ENCODE measurements at regions not wholly inside any gene's neighbourhood (a gene's known extent, or its start where the extent isn't known, plus 50 kb on each side); places are given as distances from the start of the nearest gene placed in this dataset.
A peak's percentile ranks its signal among the peaks of the same experiment; 100 is the strongest.

DNA sequence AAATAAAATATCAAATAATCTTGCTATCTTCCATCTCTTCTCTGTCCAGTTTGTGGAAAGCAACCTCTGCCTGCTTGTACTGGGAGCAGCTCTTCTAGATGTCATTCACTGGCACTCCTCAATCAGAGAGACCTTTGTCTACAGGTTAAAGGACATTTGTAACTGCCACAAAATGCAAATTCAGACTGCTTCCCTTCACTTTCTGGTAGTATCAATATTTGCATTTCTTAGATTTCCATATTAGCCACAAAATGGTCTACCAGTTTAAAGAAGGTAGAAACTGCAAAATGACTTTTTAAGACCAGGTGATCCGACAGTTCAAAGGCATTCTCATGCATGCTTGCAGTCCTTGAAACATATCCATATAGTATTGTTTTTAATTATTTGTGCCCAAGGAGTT is 51.7 kb upstream of the RCN1 start:
- DNase-seq, result no peak

DNA sequence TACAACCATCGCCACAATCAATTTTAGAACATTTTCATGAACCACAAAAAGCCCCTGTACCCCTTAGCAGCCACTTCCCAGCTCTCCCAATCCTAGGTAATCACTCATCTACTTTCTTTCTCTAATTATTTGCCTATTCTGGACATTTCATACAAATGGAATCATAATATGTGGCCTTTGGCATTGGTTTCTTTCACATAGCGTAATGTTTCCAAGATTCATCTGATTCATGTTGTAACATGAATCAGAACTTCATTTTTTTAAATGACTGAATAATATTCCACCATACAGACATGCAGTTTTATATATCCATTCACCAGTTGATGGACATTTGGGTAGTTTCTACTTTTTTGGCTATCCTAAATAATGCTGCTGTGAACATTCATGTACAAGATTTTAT is 56.2 kb upstream of the RCN1 start:
- no peak for DNase-seq

DNA sequence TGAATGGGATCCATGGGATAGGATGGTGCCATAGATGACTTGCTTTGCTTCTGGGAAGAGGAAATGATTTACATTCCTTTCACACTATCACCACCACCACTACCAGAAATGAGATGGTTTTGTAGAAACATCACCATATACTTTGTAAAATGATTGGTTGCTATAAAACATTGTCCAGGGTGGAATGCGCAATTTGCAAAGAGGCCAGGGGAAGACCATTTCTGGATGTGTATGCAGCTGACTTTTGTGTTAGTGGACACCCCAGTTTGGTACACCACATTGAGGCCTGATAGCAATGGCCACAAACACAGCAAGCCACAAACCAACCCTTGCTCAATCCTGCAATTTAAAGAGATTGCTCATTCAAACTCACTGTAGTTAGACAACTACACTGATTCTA is 56.7 kb upstream of the RCN1 start:
- no peak for DNase-seq

DNA sequence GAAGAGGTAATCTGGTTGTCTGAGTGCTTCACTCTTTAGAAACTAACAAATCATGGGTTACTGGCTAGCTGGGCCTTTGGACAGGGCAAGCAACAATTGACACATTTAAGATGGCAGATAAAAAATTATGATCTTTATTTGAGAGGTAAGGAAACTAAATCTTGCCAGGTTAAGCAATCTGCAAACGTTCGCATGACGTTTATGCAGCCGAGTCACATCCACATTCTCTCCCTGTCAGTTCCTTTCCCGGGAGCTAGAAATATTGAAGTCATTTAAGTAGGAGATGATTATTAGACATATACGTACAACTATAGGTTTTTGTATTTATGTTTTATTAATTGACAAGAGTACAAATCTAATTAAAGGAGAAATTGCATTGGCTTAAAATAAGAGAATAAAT is 57.4 kb upstream of the RCN1 start:
- DNase-seq, result no peak

DNA sequence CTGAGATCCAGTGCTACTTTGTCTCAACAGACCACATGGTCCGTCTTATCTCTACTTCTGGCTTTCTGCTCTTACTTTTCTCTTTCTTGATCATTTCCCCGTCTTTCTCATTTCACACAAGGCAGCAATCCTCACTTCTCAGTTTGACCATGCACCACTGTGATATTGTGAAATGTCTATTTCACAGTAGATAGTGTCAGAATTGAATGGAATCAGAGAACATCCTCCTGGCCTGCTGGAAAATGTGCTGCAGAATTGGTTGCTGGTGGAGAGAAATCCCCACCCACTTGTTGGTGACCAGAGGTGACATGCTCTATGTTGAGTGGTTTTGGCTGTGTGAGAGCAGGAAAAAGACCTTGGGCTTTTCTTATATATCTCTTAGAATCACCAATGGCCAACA is 57.8 kb upstream of the RCN1 start:
- no peak for DNase-seq

DNA sequence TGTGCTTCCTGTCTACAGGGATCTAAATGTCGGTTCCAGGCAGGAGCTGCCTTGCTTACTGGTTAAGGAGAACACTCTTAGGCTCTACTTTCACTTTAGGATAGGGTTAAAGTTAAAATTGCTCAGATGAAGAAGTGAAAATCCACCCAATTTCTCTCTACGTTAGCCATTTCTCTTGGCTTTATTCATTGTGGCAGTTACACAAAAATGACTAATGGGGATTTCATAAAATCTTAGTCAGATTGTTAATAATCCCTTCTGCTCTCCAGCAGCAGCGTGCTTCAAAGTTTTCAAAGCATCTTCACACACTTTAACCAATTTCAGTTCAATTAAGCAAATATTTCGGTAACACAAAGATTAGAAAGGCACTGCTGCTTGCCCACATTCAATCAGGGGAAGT is 58.4 kb upstream of the RCN1 start:
- DNase-seq, result no peak

DNA sequence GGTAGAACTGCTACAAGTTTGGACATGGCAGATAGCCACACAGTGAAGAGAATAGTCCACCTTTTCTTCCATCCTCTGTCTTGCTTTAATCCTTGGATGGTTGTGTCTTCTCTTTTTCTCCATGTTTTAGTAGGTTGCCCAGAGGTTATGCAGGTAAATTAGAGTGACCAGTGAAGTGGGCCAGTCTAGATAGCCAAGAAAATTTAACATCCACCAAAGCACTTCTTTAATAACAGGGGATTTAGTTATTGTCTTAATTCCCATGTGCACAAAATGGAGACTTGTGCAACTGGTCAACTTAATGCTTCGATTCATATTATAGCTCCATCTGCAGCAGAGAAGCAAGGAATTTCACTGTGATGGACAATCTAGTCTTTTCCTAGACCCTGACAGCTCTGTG is 58.8 kb upstream of the RCN1 start:
- DNase-seq, result no peak

DNA sequence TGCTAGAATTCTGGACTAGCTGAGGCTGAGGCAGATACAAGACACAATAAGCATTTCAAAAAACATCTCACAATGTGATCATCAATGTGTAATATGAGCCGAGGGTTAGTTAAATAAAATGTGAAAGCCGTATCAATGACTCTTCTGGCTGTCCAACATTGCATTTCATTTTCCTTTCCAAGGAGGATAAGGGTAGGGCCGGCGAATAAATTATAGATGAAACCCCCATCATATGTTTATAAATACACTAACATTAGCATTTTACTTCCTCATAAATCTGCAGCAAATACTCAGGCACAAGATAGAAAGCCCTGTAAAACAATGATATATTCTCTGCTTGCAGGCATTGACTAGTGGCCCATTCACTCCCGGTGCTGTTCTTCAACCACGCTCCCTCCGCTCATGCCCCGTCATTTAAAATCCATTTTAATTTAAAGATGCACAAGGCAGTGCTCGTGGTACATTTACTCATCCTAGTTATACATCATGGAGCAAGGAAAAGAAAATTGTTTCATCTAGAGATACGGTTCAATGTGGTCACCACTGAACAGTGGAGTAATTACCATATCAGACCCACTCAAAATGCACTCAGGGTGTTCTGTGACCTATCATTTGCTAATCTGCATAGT is 59.9 kb upstream of the RCN1 start:
- no peak for DNase-seq

DNA sequence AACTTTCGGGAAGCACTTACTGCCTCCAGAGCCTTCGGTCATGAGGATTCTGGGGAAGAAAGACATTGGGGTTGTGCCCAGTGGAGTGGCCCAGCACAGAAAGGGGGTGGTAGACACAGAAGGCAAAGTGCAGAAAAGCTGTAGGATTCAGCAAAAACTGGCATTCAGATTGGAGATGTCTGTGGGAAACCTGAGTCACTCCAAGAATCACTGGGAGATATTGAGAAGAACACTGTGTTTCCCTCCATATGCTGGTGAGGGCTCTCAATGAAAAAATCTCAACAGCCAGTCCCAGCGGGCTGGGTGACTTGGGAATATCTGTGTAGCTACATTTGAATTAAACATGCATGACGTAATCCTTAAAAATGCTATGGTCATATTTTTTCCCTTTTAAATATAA is 61.2 kb upstream of the RCN1 start:
- DNase-seq, result no peak

DNA sequence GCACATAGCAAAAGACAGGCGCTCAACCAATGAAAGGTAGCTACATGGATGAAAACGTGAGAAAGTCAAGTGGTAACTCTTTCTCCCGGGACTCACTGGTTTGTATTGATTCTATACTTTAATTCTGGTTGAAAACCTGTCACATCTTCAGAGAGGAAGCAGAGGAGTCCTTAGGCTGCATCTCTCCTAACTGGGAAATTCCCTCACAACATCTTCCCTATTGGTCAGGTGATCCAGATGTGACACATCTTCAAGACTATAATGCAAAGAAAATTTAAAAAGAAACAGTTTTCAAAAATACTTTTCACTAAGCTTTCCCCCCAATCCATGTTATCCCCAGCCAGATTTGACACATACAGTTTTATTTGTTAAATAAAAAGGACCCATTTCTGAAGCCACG is 62.7 kb upstream of the RCN1 start:
- DNase-seq, result no peak

DNA sequence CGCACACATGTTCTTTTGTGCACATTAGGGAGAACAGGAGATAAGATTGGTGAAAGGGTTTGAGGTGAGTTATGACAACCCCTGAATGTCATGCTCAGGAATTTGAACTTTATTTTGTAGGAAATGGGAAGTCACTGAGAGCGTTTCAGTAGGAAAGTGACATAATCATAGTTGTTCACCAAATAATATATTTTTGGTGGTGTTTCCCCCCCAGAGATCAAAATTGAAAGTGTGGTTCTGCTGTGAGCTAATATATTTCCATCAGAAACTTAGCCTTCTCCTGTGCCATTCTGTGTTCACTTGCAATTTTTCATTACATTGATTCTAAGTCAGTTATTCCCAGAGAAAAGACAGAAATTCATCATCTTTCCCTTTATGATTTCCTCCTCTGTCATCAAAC is 64.1 kb upstream of the RCN1 start:
- no peak for DNase-seq

DNA sequence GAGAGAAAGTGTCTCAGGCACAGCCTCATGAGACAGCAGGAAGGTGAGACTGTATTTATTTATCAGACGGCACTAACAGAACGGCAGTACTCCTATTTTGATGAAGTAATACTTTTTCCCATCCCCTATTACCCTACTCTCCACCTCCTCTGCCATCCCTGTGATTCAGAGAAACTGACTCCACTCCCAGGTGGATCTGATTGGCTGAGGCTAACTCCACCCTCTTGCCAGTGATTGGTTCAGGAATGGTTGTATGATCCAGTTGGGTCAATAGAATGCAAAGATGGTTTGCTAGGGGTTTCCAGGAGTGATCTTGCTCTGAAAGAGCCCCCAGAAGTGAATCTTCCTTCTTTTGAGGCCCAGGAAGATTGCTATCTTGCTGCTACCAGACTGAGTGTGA is 65.9 kb upstream of the RCN1 start:
- no peak for DNase-seq

DNA sequence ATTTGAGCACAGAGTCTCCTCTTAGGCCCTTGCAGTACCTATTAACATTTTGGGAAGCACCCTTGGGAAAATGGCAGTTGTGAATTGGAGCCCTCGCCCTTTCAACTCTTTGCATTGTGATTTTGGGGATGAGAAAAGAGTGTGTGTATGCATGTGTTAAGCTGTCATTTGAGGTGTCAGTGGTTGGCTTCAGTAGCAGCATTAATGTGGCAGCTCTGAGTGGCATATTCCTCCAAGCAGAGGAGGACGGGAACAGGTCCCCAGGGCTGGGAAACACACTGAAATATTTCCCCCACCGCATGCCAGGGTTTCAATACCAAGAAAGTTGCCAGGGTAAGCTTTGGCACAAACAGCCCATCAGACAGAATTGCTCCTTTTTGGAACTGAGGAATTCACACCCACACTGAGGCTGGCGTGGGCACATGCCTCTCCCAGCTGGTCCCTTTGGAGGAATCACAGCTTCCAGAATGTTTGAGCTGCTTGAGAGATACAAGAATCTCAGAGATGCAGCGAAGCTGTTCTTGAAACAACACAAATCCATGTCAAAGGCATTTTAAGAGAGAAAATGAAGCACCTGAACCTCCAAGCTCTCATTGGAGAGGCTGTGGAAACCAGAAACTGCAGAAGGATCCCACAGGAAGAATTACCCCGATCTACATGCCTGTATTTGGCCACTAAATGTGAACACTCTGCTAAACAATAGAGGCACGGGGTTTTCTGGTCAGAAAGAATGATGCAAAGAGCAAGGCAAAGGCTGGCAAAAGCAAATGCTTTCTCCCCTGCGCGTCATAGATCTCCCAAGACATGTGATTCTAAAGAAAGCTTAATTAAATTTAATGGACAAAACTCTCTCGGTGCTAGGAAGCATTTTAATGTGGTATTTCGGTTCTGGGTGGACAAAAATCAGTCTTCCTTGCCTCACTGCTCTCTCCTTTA is 67.2 kb upstream of the RCN1 start:
- no peak for DNase-seq

DNA sequence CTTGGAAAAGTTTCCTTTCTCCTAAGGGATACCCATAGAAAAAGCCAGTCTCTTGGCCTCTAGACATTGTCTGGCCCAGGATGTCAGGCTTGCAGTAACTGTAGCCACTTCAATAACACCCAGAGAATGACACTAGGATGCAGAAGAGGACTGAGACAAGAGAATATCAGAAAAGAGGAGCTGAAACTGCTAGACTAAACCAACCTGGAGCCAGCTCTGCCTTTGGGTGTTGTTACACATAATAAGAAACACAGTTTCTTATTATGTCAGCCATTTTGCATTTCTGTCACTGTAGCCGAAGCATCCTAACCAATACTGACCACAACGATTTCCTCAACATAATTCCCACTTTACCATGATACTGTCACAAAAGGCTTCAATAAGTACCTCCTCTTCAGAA is 72.2 kb upstream of the RCN1 start:
- DNase-seq, result no peak

DNA sequence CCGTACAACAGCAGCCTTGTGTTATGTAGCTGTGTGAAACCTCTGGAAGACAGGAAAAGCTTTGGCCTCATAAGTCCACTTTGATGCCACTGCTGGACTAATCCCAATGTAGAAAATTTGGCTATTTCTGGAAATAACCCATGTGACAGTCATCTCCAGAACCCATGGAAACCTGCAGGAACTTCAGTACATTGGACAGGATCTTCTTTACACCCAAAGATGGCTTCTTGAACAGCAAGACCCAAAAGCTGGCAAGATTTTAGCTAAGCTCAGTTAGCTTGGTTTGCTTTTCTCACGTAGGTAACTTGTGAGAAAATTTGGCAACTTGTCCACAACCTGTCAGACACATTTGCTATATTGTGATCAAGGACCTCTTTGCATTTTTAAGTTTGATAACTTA is 74.8 kb upstream of the RCN1 start:
- DNase-seq, result no peak

DNA sequence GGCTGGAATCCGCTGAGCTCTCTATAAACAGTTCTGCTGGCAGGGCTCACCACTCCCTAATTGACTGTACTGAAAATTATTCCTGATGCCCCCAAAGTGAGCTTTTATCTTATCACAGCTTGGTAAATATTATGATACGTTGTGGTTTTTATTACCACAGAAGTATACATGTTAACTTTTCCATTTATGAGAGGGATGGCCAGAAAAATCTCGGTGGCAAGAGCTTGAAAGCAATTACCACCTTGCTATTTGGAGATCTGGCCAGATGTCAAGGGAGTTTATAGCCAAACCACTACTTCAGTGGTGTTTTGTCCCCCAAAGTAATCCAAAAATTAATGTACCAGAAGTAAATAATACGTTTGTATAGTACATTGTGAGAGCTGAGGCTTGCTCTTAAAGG is 75.4 kb upstream of the RCN1 start:
- DNase-seq, result no peak

DNA sequence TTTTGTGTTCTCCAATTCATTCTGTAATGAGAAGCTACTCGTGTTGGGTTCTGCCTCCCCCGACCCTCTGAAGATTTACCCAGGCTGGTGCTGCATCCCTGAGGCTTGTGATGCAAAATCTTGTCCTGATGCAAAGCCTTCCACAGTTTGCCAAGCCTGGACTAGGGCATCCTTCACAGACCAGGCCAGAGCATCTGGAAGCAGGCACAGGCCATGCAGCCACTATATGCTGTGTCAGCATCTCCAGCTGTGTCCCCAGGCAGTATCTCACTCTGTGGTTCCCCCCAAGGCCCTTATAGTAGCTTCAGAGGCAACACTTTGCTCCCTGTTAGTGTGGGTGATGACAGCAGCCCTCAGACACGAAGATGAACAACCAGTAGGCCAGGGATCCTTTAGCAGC is 77.3 kb upstream of the RCN1 start:
- no peak for DNase-seq

DNA sequence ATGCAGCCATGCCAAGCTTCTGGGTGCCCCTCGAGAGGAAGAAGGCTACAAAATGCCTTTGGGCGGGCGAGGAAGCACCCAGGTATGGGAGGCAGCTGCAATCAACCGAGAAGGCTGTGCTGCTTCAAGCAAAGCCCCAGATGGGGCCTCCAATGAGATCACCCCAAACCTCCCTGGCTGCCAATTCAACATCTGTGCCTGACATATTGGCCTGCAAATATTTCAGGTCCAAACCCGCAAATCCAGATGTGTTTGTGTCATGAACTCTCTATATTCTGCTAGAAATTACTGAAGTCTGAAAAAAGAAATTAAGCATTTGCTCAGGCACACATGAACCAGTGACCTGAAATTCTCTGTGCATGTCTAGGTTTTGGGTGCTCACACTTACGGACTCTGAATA is 78.8 kb upstream of the RCN1 start:
- DNase-seq, result peak; percentile 57

DNA sequence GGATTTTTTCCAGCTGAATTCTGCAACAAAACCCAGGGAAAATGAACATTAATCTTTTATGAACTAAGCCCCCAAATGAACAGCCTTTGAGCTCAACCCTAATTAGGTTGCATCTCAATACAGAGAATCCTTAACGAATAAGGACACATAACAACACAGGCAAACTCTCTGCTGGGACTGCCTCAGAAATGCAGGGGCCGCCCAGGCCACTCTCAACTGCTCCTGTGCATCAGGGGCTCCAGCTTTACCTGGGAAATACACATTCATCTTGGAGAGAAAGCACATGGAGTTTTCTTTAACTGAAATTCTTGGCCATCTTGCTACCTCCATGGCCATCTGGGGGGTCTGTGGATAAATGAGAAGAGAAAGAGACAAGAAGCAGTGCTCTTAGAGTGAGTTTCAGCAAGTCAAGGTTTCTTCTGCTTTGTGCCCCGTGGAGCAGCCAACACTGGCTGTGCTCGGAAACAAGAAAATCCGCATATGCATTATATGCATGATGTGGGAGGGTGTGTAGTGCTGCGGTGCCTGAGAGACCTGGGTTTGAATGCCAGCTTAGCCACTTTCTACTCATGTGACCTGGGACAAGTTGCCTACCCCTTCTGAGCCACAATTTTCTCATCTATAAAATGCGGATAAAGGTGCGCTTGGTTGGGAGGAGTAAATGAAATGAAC is 81.9 kb upstream of the RCN1 start:
- no peak for DNase-seq

DNA sequence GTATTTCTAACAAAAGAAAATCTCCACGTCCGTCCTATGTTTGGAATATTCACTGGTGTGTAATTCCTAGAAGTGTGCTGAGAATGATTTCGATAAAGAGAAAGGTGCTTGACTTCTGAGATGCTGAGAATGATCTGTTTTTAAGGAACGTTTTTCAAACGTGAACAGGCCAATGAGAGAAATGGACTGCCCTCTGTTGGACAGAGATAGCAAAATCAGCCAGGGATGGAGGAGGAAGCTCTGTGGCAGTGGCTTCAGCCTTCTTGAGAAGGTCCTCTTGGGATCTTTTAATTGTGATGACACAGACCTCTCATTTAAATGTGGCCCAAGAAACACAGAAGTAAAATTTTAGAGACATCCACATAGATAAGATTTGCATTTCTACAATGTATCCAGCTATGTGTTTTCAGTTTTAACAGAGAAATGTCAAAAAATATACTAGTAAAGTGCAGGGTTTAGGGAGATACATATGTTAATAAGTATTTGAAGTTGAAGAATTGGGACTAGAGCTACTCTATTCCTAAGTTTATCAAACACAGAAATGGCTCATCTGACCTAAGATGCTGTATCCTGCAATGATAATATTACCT is 84.0 kb upstream of the RCN1 start:
- no peak for DNase-seq

DNA sequence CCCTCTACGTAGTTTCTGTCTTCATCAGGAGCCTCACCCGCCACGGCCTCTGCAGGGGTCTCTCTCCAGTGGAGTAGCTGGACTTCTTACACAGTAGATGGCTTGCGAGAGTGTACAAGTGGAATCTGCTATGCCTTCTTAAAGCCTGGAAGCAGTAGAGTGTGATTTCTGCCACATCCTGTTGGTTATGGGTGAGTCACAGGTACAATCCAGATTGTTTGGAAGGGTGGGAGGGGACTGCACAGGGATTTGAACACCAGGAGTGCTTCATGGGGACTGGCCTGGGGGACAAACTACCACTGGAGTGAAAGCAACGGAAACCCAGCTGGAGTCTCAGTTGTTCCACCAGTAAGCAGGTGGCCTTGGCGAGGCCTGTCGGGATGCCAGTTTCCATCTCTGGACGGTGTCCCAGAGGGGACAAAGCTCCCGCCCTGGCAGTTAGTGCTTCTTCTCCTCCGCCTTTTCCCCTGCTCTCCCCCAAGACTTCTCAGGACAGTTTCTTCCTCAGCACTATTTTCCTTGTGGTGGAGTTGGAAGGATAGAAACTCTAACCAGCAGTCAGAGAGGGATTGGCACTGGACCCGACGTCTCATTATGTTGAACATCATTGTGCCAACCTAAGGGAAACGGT is 85.0 kb upstream of the RCN1 start:
- DNase-seq, result no peak

DNA sequence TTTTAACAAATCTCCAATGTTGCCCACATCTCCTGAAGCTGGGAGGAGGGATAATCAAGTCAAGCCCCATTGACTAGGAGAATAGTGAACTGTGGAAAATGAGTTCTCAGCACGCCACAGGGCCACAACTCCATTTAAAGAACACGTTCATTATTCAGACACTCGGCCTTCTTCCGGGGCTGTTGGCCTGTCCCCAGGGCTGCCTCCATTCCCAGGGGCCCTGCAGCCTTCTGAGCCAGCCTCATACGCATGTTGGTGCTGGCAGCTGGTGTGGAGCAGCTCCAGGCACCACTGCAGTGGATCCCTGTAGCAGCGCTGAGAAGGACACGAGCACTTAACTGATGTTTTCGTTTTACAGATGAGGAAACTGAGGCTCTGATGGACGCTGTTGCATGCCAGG is 87.5 kb upstream of the RCN1 start:
- DNase-seq, result no peak

DNA sequence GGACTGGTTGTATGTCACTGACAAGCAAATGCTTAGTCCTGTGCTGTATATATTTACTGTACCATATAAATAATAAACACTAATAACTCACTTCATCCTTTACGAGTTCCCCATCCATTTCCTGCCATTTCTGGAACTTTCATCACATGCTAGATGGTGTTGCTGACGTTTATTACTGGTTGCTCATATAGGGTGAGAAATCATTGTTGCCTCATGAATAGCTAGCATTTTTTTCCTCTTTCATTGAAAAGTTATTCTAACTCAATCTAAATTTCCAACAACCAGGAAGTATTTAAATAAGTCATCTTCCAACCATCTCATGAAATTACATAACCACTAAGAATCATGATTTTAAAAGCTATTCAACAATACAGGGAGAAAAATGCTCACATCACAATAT is 88.6 kb upstream of the RCN1 start:
- no peak for DNase-seq
